ACC112 (cell line): ENCODE measurements at regions not wholly inside any gene's neighbourhood (a gene's known extent, or its start where the extent isn't known, plus 50 kb on each side); places are given as distances from the start of the nearest gene placed in this dataset.
A peak's percentile ranks its signal among the peaks of the same experiment; 100 is the strongest.

Experiments used
- H2AFZ ChIP-seq: fragments of 200-600 bp; sonication (generic); one replicate; pipeline ENCODE4 v1.6.0; 2017; ENCODE audit warnings: antibody characterized with exemption, low read length; ENCODE audit not compliant: unreplicated experiment
- H3K27ac ChIP-seq: fragments of 200-600 bp; sonication (generic); 2 replicates; pipeline ENCODE4 v1.5.1; 2014; ENCODE audit warnings: low read depth, mild to moderate bottlenecking, antibody characterized with exemption, low read length, moderate library complexity
- H3K27me3 ChIP-seq: fragments of 200-600 bp; sonication (generic); 2 replicates; pipeline ENCODE4 v1.6.1; 2014; ENCODE audit warnings: mild to moderate bottlenecking, antibody characterized with exemption, low read length, moderate library complexity, mixed read lengths; ENCODE audit not compliant: insufficient read depth
- H3K36me3 ChIP-seq: fragments of 200-600 bp; sonication (generic); 2 replicates; pipeline ENCODE4 v1.6.1; 2016; ENCODE audit warnings: mild to moderate bottlenecking, antibody characterized with exemption, low read length, moderate library complexity, mixed read lengths; ENCODE audit not compliant: insufficient read depth
- H3K4me1 ChIP-seq: fragments of 200-600 bp; sonication (generic); one replicate; pipeline ENCODE4 v1.6.1; 2016; ENCODE audit warnings: low read length, mixed read lengths; ENCODE audit not compliant: insufficient read depth, unreplicated experiment, control insufficient read depth
- H3K4me3 ChIP-seq: fragments of 200-600 bp; sonication (generic); 2 replicates; pipeline ENCODE4 v1.5.1; 2014; ENCODE audit warnings: mild to moderate bottlenecking, low read depth, low read length
- H3K79me2 ChIP-seq: fragments of 200-600 bp; sonication (generic); one replicate; pipeline ENCODE4 v1.6.0; 2016; ENCODE audit warnings: low read length; ENCODE audit not compliant: control insufficient read depth, unreplicated experiment, insufficient read depth

DNA sequence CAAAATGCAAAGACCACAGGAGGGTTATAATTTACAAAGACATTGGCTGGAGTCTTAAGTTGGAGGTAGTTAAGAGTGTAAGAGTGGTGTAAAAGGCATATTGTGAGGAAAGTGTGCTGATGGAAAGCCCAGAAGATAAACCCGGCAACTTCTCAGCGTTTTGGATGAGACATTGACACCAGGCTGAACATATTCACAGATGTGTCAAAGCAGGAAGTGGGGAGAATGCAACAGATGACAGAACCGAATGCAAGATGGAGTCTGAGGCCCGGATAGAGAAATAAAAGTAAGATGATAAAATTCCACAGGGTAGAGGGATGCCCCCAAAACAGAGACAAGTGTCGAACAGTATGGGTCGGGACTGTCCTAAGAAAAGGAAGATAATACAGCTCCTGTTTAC lies 230.4 kb upstream of the TMEM72 start:
- no peaks in the 10 kb centered on the region for H3K36me3 ChIP-seq
- no peak overlapping the region for H3K4me3 ChIP-seq
- H3K27ac ChIP-seq = no peak overlapping the region
- H2AFZ ChIP-seq = no peak overlapping the region
- no peaks in the 10 kb centered on the region for H3K79me2 ChIP-seq
- no peaks in the 10 kb centered on the region for H3K4me1 ChIP-seq
- H3K27me3 ChIP-seq = no peaks in the 10 kb centered on the region

DNA sequence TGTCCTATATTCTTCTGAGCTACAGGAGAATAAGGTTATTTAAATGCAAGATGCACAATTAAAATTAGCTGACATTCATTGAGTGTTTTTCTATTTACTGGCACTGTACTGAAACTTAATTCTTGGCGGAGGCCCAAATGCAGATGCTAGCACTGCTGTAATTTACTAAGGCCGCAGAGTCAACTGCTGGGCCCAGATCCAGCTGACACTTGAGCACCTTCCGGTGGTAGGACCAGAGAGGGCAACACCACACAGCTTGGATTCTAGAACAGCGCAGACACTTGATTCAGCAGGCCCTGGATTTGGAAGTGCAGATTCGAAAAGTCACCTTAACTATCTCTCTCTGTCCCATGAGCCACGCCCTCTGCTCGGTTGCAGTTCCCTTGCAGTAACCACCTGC lies 228.6 kb upstream of the TMEM72 start:
- H3K4me3 ChIP-seq = no peak overlapping the region
- H2AFZ ChIP-seq = no peak overlapping the region
- H3K27ac ChIP-seq = no peak overlapping the region
- no peaks in the 10 kb centered on the region for H3K27me3 ChIP-seq
- H3K4me1 ChIP-seq = no peaks in the 10 kb centered on the region
- H3K36me3 ChIP-seq = no peaks in the 10 kb centered on the region
- H3K79me2 ChIP-seq = no peaks in the 10 kb centered on the region

DNA sequence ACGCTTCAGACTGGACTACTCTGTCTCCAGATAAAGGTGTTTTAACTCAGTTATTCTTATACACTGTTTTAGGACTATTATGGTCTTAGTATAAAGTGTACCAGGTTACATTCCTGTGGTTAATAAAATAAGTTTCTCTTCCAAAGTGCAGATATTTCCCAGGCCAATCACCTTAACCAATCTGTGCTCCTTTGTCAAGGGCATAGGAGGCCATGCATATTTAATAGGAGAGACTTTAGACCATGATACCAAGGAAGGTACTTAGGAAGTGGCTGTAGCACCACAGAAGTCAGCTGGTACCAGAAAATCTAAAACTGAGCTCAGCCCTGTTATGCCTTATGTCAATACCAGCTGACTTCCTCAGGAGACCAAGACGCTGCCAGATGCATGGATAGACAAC lies 226.5 kb upstream of the TMEM72 start:
- H3K4me3 ChIP-seq = no peak overlapping the region
- no peaks in the 10 kb centered on the region for H3K4me1 ChIP-seq
- H3K27ac ChIP-seq = no peak overlapping the region
- H3K27me3 ChIP-seq = no peaks in the 10 kb centered on the region
- no peak overlapping the region for H2AFZ ChIP-seq
- no peaks in the 10 kb centered on the region for H3K79me2 ChIP-seq
- no peaks in the 10 kb centered on the region for H3K36me3 ChIP-seq

DNA sequence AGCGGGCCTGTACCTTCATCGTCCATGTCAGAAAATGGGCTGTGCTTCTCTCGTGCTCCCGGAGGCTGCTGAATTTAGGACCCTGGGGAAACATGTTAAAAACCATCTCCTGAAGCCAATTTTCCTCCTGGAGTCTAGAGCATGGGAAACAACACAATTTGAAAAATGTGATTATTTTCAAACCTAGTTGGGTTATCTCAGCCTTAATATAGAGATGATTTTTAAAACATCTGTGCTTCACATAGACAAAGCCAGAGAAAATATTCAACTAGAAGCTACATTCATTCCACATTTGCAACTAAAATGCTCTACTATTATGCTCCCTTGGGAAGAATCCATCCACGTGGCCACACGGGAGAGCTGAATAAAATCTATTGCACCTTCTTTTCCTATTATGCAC lies 225.9 kb upstream of the TMEM72 start:
- Histone ChIP-seq H3K4me1 (no peaks in the 10 kb centered on the region), H3K27me3 (no peaks in the 10 kb centered on the region), H3K79me2 (no peaks in the 10 kb centered on the region), H2AFZ (no peak overlapping the region), H3K4me3 (no peak overlapping the region), H3K27ac (no peak overlapping the region), H3K36me3 (no peaks in the 10 kb centered on the region)

DNA sequence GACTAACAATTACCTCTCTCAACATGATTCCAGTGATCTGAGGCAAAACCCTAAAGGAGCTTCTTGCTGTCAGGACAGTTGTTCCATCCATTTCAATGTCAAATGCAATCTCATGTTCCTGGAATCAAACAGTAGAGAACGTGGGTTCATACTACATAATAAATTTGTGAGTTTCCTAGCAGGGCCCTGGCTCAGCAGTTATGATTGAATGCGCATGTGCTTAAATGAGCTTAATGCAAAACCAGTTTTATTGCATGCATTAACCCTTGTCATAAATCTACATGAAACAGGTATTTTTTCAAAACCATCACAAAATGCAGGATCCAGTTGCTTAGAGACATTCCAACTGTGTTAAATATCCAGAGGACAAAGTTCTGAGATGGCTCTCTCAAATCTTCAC lies 225.4 kb upstream of the TMEM72 start:
- Histone ChIP-seq H3K4me3 (no peak overlapping the region), H3K27me3 (no peaks in the 10 kb centered on the region), H3K36me3 (no peaks in the 10 kb centered on the region), H3K4me1 (no peaks in the 10 kb centered on the region), H2AFZ (no peak overlapping the region), H3K79me2 (no peaks in the 10 kb centered on the region), H3K27ac (no peak overlapping the region)

DNA sequence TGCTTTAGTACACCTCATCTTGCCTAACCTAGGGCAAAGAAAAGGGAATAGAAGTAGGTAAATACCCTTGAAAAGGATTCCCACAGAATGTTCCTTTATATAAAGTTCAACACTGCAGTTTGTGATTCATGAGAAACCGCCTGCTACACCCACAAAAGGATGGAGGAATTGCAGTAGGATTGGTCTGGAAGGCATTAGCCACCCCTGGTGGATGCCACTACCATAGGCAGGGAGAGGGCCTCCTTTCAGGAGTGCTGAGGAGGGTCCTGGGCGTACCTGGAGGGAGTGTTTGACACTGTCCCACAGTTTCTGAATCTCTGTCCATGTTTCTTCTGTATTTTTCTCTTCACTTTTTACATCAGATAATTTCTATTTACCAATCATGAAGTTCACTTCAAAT lies 221.8 kb upstream of the TMEM72 start:
- Histone ChIP-seq H3K27me3 (no peaks in the 10 kb centered on the region), H3K36me3 (no peaks in the 10 kb centered on the region), H3K4me1 (no peaks in the 10 kb centered on the region), H3K4me3 (no peak overlapping the region), H3K27ac (no peak overlapping the region), H3K79me2 (no peaks in the 10 kb centered on the region), H2AFZ (peak overlapping the region; percentile 62)

DNA sequence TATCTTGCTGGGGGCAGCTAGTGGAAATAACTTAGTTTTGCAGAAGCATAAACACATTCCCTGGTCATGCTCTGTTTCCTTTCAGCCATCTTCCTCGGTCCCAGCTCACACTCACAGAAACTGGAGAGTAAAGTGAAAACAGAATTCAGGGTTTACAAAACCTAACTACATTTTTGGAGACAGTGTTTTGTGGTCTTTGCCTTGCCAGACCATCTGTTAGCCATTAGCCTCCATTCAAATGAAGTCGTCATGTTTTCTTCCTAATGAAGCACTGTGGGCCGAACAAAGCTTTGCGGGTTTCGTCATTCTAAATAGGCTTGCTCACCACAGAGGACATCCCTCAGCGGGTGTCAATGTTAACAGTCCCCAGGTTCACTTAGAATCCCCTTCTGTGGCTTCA lies 214.6 kb upstream of the TMEM72 start:
- no peak overlapping the region; the same call in 1 of the 2 replicates for H3K4me3 ChIP-seq
- no peak overlapping the region for H3K27ac ChIP-seq
- H2AFZ ChIP-seq = peak overlapping the region; percentile 86
- H3K79me2 ChIP-seq = no peaks in the 10 kb centered on the region
- no peaks in the 10 kb centered on the region for H3K27me3 ChIP-seq
- no peaks in the 10 kb centered on the region for H3K36me3 ChIP-seq
- no peaks in the 10 kb centered on the region for H3K4me1 ChIP-seq

DNA sequence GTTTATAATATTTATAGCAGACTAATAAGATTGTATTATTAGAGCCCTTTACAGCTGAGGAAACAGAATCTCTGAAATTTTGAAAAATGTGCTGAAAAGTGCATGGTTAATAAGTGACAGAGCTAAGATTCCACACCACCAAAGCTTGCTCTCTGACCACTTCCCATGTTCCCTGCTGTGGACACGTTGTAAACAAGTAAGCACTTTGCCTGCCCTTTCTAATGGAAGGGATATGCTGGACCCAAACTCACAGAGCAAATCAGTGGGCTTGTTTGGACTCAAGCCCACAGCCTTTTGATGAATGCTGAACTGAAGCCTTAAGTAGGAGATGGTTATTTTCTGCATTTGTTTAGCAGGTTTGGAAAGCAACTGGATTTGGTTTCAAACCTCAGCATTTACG lies 214.0 kb upstream of the TMEM72 start:
- Histone ChIP-seq H3K36me3 (no peaks in the 10 kb centered on the region; the same call in 1 of the 2 replicates), H2AFZ (no peak overlapping the region), H3K79me2 (no peaks in the 10 kb centered on the region), H3K27ac (no peak overlapping the region), H3K4me3 (no peak overlapping the region), H3K4me1 (no peaks in the 10 kb centered on the region), H3K27me3 (no peaks in the 10 kb centered on the region)

DNA sequence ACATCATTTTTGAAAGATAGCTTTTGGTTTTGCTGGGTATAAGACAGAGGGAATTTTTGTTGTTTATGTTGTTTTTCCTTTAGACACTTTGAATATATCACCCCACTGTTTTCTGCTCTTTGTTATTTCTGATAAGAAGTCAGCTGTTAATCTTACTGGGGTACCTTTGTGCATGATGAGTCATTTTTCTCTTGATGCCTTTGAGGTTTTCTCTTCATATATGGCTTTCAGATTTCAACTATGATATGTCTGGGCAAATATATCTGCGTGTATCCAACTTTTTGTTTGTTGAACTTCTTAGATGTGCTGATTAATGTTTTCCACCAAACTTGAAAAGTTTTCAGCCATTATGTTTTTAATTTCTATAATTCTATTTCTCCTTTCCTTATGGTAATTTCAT lies 208.6 kb upstream of the TMEM72 start:
- H3K79me2 ChIP-seq = no peaks in the 10 kb centered on the region
- H3K36me3 ChIP-seq = no peaks in the 10 kb centered on the region; the same call in 1 of the 2 replicates
- peak overlapping the region; percentile 65 for H3K27ac ChIP-seq
- peaks cover 30% of the 10 kb centered on the region for H3K4me1 ChIP-seq
- no peaks in the 10 kb centered on the region for H3K27me3 ChIP-seq
- no peak overlapping the region for H3K4me3 ChIP-seq
- H2AFZ ChIP-seq = no peak overlapping the region

DNA sequence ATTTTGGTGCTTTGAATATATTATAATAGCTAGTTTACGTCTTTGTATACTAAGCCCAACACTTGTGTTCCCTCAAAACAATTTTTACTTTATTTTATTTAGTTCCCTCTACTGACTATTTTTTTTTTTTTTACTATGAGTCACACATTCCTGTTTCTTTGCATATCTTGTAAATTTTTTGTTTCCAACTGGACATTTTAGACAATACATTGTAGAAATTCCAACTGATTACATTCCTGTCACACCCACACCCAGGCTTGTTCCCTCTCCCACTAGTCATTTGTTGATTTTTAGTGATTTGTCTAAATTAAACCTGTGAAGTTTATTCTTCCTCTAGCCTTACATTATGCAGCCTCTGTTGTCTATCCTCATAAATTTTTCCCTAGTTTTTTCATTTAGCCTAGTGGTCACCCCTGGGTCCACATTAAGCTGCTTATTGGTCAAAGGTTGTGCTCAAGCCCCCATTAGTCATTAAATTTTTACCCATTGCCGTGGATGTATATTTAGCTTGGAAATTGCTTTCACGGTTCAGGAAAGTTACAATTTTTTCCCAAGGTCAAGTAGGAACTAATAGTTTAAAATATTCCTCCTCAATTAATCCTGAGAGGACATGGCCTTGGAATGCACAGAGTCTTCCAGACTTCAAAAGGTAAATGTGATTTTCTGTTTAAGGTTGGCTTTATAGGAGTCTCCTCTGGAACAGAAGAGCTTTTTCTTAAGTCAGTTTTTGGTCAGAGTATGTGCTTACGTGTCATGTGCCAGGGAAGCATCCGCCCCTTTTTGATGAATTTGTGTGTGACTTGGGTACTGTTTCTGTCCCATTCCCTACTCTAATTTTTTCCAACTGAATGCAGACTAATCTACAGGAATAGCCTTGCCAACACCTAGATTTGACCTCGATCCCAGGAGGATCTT lies 207.6 kb upstream of the TMEM72 start:
- Histone ChIP-seq H2AFZ (no peak overlapping the region), H3K27me3 (no peaks in the 10 kb centered on the region), H3K36me3 (no peaks in the 10 kb centered on the region; the same call in 1 of the 2 replicates), H3K27ac (peak overlapping the region; percentile 65), H3K4me3 (no peak overlapping the region), H3K79me2 (no peaks in the 10 kb centered on the region), H3K4me1 (peaks cover 34% of the 10 kb centered on the region)

DNA sequence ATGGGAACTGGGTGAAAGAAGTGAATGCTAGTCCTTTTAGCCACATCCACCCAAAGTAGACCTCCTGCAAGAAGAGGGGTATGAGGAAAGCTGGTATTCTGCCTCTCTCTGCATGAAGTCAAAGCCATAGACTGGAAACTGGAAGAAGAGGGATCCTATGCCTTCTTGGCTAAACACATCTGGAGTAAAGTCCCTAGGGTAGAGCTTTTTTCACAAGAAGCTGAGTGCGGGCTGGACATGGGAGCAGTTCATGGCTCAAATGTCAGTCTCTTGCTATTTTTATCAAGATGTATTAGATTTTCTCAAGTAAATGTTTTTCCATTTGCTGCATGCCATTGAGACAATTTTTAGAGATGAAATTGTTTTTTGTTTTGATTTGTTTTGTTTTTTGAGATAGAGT lies 206.5 kb upstream of the TMEM72 start:
- Histone ChIP-seq H3K27ac (no peak overlapping the region), H3K36me3 (no peaks in the 10 kb centered on the region; the same call in 1 of the 2 replicates), H3K79me2 (no peaks in the 10 kb centered on the region), H2AFZ (no peak overlapping the region), H3K4me1 (peaks cover 34% of the 10 kb centered on the region), H3K27me3 (no peaks in the 10 kb centered on the region), H3K4me3 (no peak overlapping the region)
